Umbilical cord (tissue), 1 donor: ENCODE measurements at regions not wholly inside any gene's neighbourhood (a gene's known extent, or its start where the extent isn't known, plus 50 kb on each side); places are given as distances from the start of the nearest gene placed in this dataset.
A peak's percentile ranks its signal among the peaks of the same experiment; 100 is the strongest.

Experiments
- DNase-seq: peaks from one replicate; pipeline ENCODE4 v3.0.0-alpha.2; 2015; ENCODE audit warnings: low spot score

GRCh38 chr3:102112704-102113230, 263.5 kb downstream of the NFKBIZ start:
- peak; percentile 56 for DNase-seq

DNA sequence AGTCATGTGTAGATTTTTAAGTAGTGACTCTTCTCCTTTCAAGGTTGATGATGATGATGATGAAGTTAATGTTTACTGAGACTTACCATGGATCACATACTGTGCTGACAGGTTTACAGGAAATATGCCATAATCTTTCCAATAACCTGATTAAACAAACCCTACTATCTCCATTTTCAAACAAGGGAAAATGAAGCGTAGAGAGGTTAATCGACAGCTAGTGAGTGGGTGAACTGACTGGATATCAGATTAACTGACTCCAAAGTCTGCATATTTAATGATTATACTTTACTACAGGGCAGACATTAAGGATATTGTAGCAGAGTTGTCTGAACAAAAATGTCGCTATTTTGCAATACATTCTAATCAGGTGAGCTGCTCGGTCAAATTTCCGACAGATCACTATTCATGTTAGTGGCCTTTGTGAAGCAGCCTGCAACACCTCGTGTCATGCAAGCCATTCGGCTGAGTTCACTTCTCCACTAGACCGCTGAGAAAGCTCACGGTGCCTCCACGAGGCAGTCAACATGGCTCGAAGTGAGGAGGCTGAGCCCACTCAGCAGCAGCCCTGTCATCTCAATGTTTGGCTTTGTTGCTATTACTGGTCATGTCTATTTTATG, 264.2 kb downstream of the NFKBIZ start:
- DNase-seq: no peak

GRCh38 chr3:102114264-102114979, 265.1 kb downstream of the NFKBIZ start:
- peak; percentile 67 for DNase-seq

DNA sequence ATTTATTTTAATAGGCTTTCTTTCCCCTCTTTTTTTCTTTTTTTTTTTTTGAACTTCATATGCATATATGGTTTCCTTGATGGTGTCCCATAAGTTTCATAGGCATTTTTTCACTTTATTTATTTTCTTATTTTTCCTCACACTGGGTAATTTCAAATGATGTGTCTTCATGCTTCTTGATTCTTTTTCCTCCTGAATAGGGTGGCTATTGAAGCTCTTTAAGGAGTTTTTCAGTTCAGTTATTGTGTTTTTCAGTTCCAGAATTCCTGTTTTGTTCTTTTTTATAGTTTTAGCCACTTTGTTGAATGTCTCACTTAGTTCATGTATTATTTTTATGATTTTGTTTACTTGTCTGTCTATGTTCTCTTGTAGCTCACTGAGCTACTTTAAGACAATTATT, 273.2 kb downstream of the NFKBIZ start:
- DNase-seq: no peak

DNA sequence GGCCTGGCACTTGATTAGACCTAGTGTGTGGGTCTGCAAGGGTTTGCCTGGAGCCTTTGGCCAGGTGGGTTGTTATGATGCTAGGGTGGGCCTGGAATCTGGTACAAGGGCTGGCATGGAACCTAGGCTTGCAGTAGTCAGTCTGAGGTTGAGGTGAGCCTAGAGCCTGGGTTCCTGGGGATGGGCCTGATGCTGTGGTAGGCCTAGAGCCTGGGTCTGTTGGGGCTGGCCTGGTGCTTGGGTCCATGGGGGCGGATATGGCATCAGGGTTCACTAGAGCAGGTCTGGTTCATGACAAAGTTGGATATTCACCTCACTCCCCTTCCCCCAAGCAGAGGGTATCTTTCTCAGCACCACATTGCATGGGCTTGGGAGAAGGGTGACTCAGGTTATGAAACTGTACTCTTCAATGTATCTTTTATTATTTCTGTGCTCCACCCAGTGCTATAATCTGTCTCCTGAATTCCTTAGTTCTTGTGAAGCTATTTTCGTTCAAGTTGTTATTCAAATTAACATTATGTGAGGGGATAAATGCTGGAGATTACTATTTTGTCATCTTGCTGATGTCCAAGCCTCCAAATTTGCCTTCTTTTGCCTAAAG, 274.4 kb downstream of the NFKBIZ start:
- no peak for DNase-seq

DNA sequence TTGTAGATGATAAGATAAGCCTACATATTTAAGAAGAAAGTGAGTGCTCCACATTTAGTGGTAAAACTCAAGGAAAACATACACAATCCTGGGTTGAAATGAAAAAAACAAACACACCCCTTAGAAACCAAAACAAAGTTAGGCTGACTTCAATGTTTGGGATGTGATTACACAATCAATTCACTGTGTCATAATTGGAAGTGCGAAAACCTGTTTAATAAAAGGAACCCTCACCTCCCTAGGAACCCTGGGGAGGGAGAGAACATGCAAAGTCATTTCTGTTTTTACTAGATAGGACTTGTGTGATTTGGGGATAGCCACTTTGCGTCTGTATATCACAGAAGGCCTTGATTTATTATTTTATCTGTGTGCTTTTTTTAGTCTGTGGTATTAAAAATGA, 275.0 kb downstream of the NFKBIZ start:
- DNase-seq: no peak

GRCh38 chr3:102124704-102125103, 275.4 kb downstream of the NFKBIZ start:
- no peak for DNase-seq

DNA sequence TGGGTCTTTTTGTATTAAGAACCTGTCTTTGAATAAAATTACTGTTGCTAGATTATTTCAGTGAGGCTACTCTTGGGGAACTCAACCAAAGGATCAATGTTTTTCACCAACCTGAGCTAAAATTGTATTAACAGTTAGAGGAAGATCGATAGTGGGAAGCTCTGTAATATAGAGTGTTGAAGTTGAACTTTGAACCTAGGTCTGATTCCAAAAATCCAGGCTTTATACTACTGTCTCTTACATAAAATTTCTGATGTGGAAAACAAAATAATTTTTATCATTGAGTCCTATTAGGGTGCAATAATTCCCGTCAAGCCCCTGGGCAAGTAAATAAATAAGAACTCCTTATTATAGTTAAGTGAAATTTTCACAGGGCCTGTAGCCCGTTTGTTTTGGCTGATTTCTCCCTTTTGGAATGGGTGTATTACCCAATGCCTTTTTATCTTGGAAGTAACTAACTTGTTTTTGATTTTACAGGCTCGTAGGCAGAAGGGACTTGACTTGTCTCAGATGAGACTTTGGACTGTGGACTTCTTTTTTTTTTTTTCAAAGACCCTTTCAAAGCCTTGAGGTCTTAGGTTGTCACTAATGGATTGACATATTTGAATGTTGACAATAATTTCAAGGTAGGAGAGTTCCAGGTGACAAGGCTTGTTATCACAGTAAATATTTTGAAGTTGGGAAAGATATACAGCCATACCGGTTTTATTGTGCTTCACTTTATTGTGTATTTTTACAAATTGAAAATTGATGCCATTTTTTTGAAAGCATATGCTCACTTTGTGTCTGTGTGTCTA, 276.1 kb downstream of the NFKBIZ start:
- no peak for DNase-seq

GRCh38 chr3:102125994-102126368, 276.7 kb downstream of the NFKBIZ start:
- DNase-seq: no peak

GRCh38 chr3:102129760-102130608, 280.7 kb downstream of the NFKBIZ start:
- peak; percentile 45 for DNase-seq

DNA sequence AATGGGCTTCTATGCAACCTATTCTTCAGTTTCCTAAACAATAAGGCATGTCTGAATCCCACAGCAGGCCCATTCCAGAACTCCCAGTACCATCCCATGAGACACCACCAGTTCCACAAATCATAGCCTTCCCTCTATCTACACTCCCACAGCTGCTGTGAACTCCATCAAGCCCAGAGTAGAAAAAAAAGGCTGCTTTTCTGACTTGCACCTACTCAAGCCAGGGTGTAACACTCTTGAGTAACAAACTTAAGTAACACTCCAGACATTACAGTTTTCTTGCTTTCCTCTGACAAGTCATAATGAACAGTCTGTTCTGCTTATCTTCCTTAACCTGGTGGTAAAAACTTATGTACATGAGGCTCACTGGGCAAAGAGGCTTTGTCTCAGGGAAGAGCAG, 283.1 kb downstream of the NFKBIZ start:
- DNase-seq: no peak

GRCh38 chr3:102133376-102133775, 284.1 kb downstream of the NFKBIZ start:
- DNase-seq: no peak

DNA sequence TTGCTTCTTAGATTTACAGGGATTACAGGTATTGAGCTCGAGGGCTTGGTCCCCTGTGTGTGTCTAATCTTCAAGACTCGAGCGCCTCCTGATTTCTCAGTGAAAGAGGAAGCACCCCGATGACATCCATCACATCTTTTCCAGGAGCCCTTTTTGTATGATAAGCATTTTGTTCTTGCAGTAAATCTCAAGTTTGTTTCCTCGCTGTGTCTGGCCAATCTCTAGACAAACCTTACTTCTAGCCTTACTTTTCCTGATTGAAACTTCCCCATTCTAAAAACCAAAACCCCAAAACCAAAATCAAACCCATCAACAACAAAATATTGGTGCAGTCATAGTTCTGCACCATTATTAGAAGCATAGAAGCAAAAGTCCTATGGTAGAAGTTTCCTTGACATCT, 286.0 kb downstream of the NFKBIZ start:
- no peak for DNase-seq

DNA sequence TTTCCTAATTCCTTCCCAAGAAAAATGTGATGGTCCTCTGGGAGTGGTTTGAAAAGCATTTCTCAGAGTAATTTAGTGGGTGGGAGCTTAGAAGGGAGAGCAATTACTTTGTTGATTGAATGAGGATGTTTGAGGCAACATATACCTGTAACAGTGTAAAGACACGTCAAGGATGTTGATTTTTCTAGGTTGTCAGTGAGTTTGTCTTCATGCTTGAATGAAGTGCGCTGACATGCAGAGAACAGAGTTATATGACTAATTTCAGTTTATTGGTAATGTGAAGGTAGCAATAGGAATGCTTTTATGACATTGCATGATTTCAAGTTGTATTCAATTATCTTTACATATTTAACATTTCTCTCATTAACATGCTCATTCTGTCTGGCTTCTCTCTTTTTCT, 286.9 kb downstream of the NFKBIZ start:
- DNase-seq: no peak

DNA sequence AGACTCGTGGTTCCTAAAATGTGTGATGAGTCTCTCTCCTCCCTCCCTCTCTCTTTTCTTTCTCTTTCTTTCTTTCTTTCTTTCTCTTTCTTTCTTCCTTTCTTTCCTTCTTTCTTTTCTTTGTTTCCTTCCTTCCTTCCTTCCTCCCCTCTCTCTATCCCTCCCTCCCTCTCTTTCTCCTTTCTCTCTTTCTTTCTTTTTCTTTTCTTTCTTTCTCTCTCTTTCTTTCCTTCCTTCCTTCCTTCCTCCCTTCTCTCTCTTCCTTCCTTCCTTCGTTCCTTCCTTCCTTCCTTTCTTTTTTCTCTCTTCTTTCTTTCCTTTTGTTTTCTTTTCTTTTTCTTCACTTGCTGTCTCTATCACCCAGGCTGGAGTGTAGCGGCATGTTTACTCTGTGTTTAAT, 290.8 kb downstream of the NFKBIZ start:
- DNase-seq: no peak

GRCh38 chr3:102141096-102141927, 292.0 kb downstream of the NFKBIZ start:
- DNase-seq: peak; percentile 98

DNA sequence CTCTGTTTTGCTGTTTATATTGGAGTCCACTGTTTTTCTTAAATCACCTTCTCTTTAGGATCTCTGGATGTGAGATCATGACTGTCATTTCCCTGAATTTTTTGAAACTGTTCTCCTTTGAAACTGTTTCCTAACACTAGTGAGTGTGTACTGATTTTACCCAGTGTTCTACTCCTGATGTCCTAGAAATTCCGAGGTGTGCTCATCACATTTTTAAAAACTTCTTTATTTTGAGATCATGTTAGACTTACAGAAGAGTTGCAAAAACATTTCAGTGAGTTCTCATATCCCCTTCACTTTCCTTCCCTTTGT, 292.6 kb downstream of the NFKBIZ start:
- no peak for DNase-seq

GRCh38 chr3:102142379-102143060, 292.3 kb upstream of the ZPLD1 start:
- DNase-seq: peak; percentile 78

GRCh38 chr3:102143536-102143935, 291.3 kb upstream of the ZPLD1 start:
- DNase-seq: no peak

DNA sequence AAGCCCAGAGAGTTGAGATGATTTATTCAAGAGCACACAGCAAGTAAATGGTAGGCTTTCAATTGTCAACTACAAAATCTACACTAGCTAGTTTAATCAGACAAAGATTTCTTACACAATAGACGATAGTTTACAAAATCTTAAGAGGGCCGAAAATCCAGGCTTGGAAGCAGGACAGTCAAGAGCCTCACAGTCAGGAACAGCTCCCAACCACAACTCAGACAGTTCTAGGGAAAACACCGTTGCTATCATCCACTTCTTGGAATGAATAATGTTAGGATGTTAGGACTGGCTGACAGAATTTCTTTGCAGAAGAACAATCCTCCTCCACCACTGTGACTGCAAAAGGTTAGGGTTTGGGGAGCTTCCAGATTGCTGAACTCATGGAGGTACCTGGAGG, 290.8 kb upstream of the ZPLD1 start:
- DNase-seq: no peak
